GM12874 (cell line): ENCODE measurements at regions not wholly inside any gene's neighbourhood (a gene's known extent, or its start where the extent isn't known, plus 50 kb on each side); places are given as distances from the start of the nearest gene placed in this dataset.

Experiments
- CTCF ChIP-seq: IDR thresholded peaks from 2 replicates; pipeline ENCODE4 v1.5.1; 2011; ENCODE audit warnings: low read depth, mild to moderate bottlenecking, control low read depth, low read length, moderate library complexity; ENCODE audit not compliant: insufficient read depth

GRCh38 chr19:28526038-28526437 lies 686.9 kb downstream of the UQCRFS1 start:
- no peak for TF ChIP-seq CTCF

- TF ChIP-seq CTCF = no peak
Observed at GRCh38 chr19:28523619-28524018, 689.3 kb downstream of the UQCRFS1 start.

GRCh38 chr19:28522545-28522922 lies 690.4 kb downstream of the UQCRFS1 start:
- TF ChIP-seq CTCF = no peak

- no peak for TF ChIP-seq CTCF
Observed at GRCh38 chr19:28521614-28522544, 691.1 kb downstream of the UQCRFS1 start.

- no peak for TF ChIP-seq CTCF
Observed at GRCh38 chr19:28520998-28521568, 691.9 kb downstream of the UQCRFS1 start.

GRCh38 chr19:28519952-28520861 lies 692.7 kb downstream of the UQCRFS1 start:
- no peak for TF ChIP-seq CTCF
